H1 (cell line): ENCODE measurements at regions not wholly inside any gene's neighbourhood (a gene's known extent, or its start where the extent isn't known, plus 50 kb on each side); places are given as distances from the start of the nearest gene placed in this dataset.

Experiments used
- CTCF ChIA-PET: fragments of 300-600 bp; sonication (Branson Sonifier 250); formaldehyde crosslinking; loops from one replicate; lab custom pipeline; 2021; ENCODE audit not compliant: partially characterized antibody; lab: Charles Lee
- POLR2A ChIA-PET: fragments of 300-600 bp; sonication (Branson Sonifier 250); formaldehyde crosslinking; loops from one replicate; lab custom pipeline; 2021; ENCODE audit warnings: inconsistent platforms; ENCODE audit not compliant: partially characterized antibody; lab: Charles Lee
- DNase-seq, 2 experiments: peaks; one replicate each; pipeline versions ENCODE4 v3.0.0 to v3.0.0-alpha.2; 2010 to 2022; ENCODE audit warnings: low spot score in 2 of 2, low read depth in 1 of 2, mixed read lengths in 1 of 2
- FAIRE-seq: peaks from 2 replicates; lab custom pipeline; 2011; peaks lifted over from hg19 to GRCh38; lab: Jason Lieb, UNC
- H2AFZ ChIP-seq: 2 replicates; pipeline ENCODE4 v1.8.1; 2012; ENCODE audit warnings: low read length, inconsistent platforms
- H2AK5ac ChIP-seq: 2 replicates; pipeline ENCODE4 v1.6.1; 2013; ENCODE audit warnings: low read depth, low read length
- H2BK120ac ChIP-seq: replicated peaks from 2 replicates; pipeline ENCODE3; 2013; ENCODE audit warnings: low read depth, low read length, inconsistent platforms
- H2BK12ac ChIP-seq: 2 replicates; pipeline ENCODE4 v1.6.1; 2013; ENCODE audit warnings: low read depth, low read length
- H2BK15ac ChIP-seq: 2 replicates; pipeline ENCODE4 v1.6.1; 2013; ENCODE audit warnings: low read length
- H2BK20ac ChIP-seq: 2 replicates; pipeline ENCODE4 v1.6.1; 2013; ENCODE audit warnings: low read length
- H2BK5ac ChIP-seq: 2 replicates; pipeline ENCODE4 v1.6.1; 2013; ENCODE audit warnings: low read depth, low read length
- H3K14ac ChIP-seq: 2 replicates; pipeline ENCODE4 v1.6.1; 2013; ENCODE audit warnings: inconsistent platforms; ENCODE audit not compliant: insufficient read length
- H3K18ac ChIP-seq: 2 replicates; pipeline ENCODE4 v1.6.1; 2013; ENCODE audit warnings: low read length; ENCODE audit errors: extremely low read depth
- H3K23ac ChIP-seq: 2 replicates; pipeline ENCODE4 v1.6.1; 2013; ENCODE audit warnings: inconsistent platforms; ENCODE audit not compliant: insufficient read length
- H3K23me2 ChIP-seq: 2 replicates; pipeline ENCODE4 v1.6.1; 2013; ENCODE audit warnings: low read depth, low read length
- H3K27ac ChIP-seq: 2 replicates; pipeline ENCODE4 v1.6.1; 2011; ENCODE audit warnings: low read depth, low read length, inconsistent platforms
- H3K27me3 ChIP-seq, 4 experiments: replicated peaks in 1 of 4; 1 replicate in 1 of 4; 2 replicates in 3 of 4; pipeline versions ENCODE4 v1.6.1 to v1.8.1; 2011 to 2013; ENCODE audit warnings: low read length in 3 of 4, mild to moderate bottlenecking in 3 of 4, inconsistent platforms in 2 of 4, mixed read lengths in 2 of 4, moderate library complexity in 1 of 4; ENCODE audit not compliant: control insufficient read depth in 3 of 4, insufficient read depth in 3 of 4; ENCODE audit errors: extremely low read depth in 1 of 4
- H3K36me3 ChIP-seq, 4 experiments: 2 replicates each; pipeline versions ENCODE4 v1.6.1 to v1.8.1; 2011 to 2013; ENCODE audit warnings: mild to moderate bottlenecking in 4 of 4, low read length in 3 of 4, moderate library complexity in 2 of 4, control low read depth in 1 of 4, inconsistent platforms in 1 of 4; ENCODE audit not compliant: insufficient read depth in 4 of 4, control insufficient read depth in 2 of 4
- H3K4ac ChIP-seq: replicated peaks from 2 replicates; pipeline ENCODE3; 2013; ENCODE audit warnings: low read length, low read depth, mixed read lengths, inconsistent platforms; ENCODE audit not compliant: insufficient read length
- H3K4me1 ChIP-seq, 4 experiments: replicated peaks in 1 of 4; 1 replicate in 1 of 4; 2 replicates in 3 of 4; pipeline versions ENCODE4 v1.6.1 to v1.8.1; 2011 to 2013; ENCODE audit warnings: low read length in 3 of 4, inconsistent platforms in 2 of 4, mixed read lengths in 1 of 4; ENCODE audit not compliant: insufficient read depth in 4 of 4, control insufficient read depth in 3 of 4
- H3K4me2 ChIP-seq, 2 experiments: 2 replicates each; pipeline versions ENCODE4 v1.6.1 to v1.8.1; 2011 to 2013; ENCODE audit warnings: low read depth in 2 of 2, low read length in 2 of 2, control low read depth in 1 of 2, inconsistent platforms in 1 of 2, mild to moderate bottlenecking in 1 of 2; ENCODE audit not compliant: insufficient read depth in 1 of 2
- H3K4me3 ChIP-seq, 4 experiments: fragments of 200-600, 300-600 bp in 1 of 4; sonication (generic), shearing (Covaris generic), sonication (Bioruptor Twin) in 1 of 4; 2 replicates each; pipeline versions ENCODE4 v1.5.1 to v1.8.1; 2011 to 2016; ENCODE audit warnings: low read length in 4 of 4, low read depth in 3 of 4, control low read depth in 2 of 4, inconsistent platforms in 2 of 4, mild to moderate bottlenecking in 2 of 4, mixed read lengths in 1 of 4, moderate library complexity in 1 of 4; ENCODE audit not compliant: insufficient read depth in 2 of 4; ENCODE audit errors: extremely low read depth in 1 of 4
- H3K56ac ChIP-seq: replicated peaks from 2 replicates; pipeline ENCODE3; 2013; ENCODE audit warnings: low read depth, mild to moderate bottlenecking, mixed read lengths, low read length, inconsistent platforms; ENCODE audit not compliant: insufficient read length
- H3K79me1 ChIP-seq: 2 replicates; pipeline ENCODE4 v1.6.1; 2013; ENCODE audit warnings: low read depth, low read length, control low read depth
- H3K79me2 ChIP-seq, 2 experiments: 2 replicates each; pipeline versions ENCODE4 v1.6.1 to v1.8.1; 2012 to 2013; ENCODE audit warnings: low read length in 2 of 2, mild to moderate bottlenecking in 2 of 2, inconsistent platforms in 1 of 2; ENCODE audit not compliant: insufficient read depth in 2 of 2, control insufficient read depth in 1 of 2
- H3K9ac ChIP-seq, 4 experiments: replicated peaks in 1 of 4; 1 replicate in 1 of 4; 2 replicates in 3 of 4; pipeline versions ENCODE4 v1.6.1 to v1.8.1; 2011 to 2013; ENCODE audit warnings: low read depth in 3 of 4, low read length in 3 of 4, control low read depth in 2 of 4, mild to moderate bottlenecking in 2 of 4, moderate library complexity in 2 of 4, inconsistent platforms in 1 of 4; ENCODE audit errors: extremely low read depth in 1 of 4
- H3K9me3 ChIP-seq, 2 experiments: 2 replicates each; pipeline versions ENCODE4 v1.6.1 to v1.8.1; 2012 to 2013; ENCODE audit warnings: mild to moderate bottlenecking in 2 of 2, moderate library complexity in 2 of 2, control low read depth in 1 of 2, inconsistent platforms in 1 of 2, low read depth in 1 of 2, low read length in 1 of 2, mixed read lengths in 1 of 2; ENCODE audit not compliant: insufficient read depth in 2 of 2
- H4K20me1 ChIP-seq, 2 experiments: replicated peaks in 1 of 2; 2 replicates each; pipeline versions ENCODE3 to v1.8.1; 2011 to 2013; ENCODE audit warnings: inconsistent platforms in 2 of 2, low read length in 2 of 2, mild to moderate bottlenecking in 1 of 2; ENCODE audit not compliant: insufficient read depth in 2 of 2, control insufficient read depth in 1 of 2
- H4K5ac ChIP-seq: 2 replicates; pipeline ENCODE4 v1.6.1; 2013; ENCODE audit warnings: low read length, low read depth, mixed read lengths, inconsistent platforms; ENCODE audit not compliant: insufficient read length
- H4K8ac ChIP-seq: 2 replicates; pipeline ENCODE4 v1.8.0; 2013; ENCODE audit warnings: mild to moderate bottlenecking, moderate library complexity, low read length, inconsistent platforms; ENCODE audit not compliant: insufficient read depth; ENCODE audit errors: extremely low read depth
- H4K91ac ChIP-seq: replicated peaks from 2 replicates; pipeline ENCODE3; 2013; ENCODE audit warnings: low read length, mixed read lengths, inconsistent platforms; ENCODE audit not compliant: insufficient read length
- EP300 ChIP-seq, 2 experiments: IDR thresholded peaks; 1 replicate in 1 of 2; 2 replicates in 1 of 2; pipeline ENCODE4 v1.6.1; 2011 to 2012; ENCODE audit warnings: low read depth in 2 of 2, low read length in 2 of 2, mild to moderate bottlenecking in 2 of 2, borderline replicate concordance in 1 of 2, inconsistent platforms in 1 of 2, moderate library complexity in 1 of 2
- EZH2 ChIP-seq: fragments of 200-600 bp; sonication (generic); IDR thresholded peaks from 2 replicates; pipeline ENCODE4 v1.7.1; 2012; ENCODE audit warnings: low read depth, mild to moderate bottlenecking, moderate library complexity, low read length, inconsistent platforms; ENCODE audit not compliant: severe bottlenecking
- KDM4A ChIP-seq: IDR thresholded peaks from one replicate; pipeline ENCODE4 v1.7.1; 2012; ENCODE audit warnings: low read depth, mild to moderate bottlenecking, moderate library complexity, low read length, inconsistent platforms; ENCODE audit not compliant: severe bottlenecking
- RAD21 ChIP-seq, 2 experiments: IDR thresholded peaks in 1 of 2; conservative IDR thresholded peaks in 1 of 2; 2 replicates each; pipeline ENCODE4 v1.6.1; 2011; ENCODE audit warnings: low read depth in 2 of 2, low read length in 2 of 2, improper control_type of control experiment in 1 of 2, inconsistent platforms in 1 of 2, mild to moderate bottlenecking in 1 of 2, moderate library complexity in 1 of 2
- RNF2 ChIP-seq: fragments of 200-900, 300-1000 bp; sonication (generic); IDR thresholded peaks from 2 replicates; pipeline ENCODE4 v1.7.1; 2016; ENCODE audit warnings: borderline replicate concordance, low read depth, mild to moderate bottlenecking, antibody characterized with exemption, low read length; ENCODE audit not compliant: poor library complexity, severe bottlenecking; ENCODE audit errors: missing control alignments
- RXRA ChIP-seq: IDR thresholded peaks from 2 replicates; pipeline ENCODE4 v1.6.1; 2011; ENCODE audit warnings: low read depth, mild to moderate bottlenecking, low read length, moderate library complexity; ENCODE audit not compliant: insufficient read depth
- SIN3A ChIP-seq, 2 experiments: IDR thresholded peaks in 1 of 2; conservative IDR thresholded peaks in 1 of 2; 2 replicates each; pipeline ENCODE4 v1.6.1; 2011 to 2012; ENCODE audit warnings: low read length in 2 of 2, improper control_type of control experiment in 1 of 2, low read depth in 1 of 2, mild to moderate bottlenecking in 1 of 2
- SIX5 ChIP-seq: IDR thresholded peaks from 2 replicates; pipeline ENCODE4 v1.6.1; 2011; ENCODE audit warnings: mild to moderate bottlenecking, low read depth, low read length
- SRF ChIP-seq: IDR thresholded peaks from 2 replicates; pipeline ENCODE4 v1.6.1; 2011; ENCODE audit warnings: mild to moderate bottlenecking, low read depth, low read length, moderate library complexity
- TCF12 ChIP-seq: IDR thresholded peaks from 2 replicates; pipeline ENCODE4 v1.6.1; 2011; ENCODE audit warnings: low read depth, mild to moderate bottlenecking, low read length
- WGBS, 2 experiments: shearing (Covaris generic) in 1 of 2; methylation state at CpG; one replicate each; pipeline versions ENCODE4 v1.1.6 to v1.1.7; 2013 to 2015; ENCODE audit warnings: low lambda C conversion rate in 2 of 2, mixed read lengths in 2 of 2, inconsistent platforms in 1 of 2, low coverage in 1 of 2, missing lambda C conversion rate in 1 of 2; ENCODE audit not compliant: insufficient replicate concordance in 2 of 2, insufficient coverage in 1 of 2, insufficient read length in 1 of 2; ENCODE audit errors: extremely low coverage in 1 of 2, missing lambda C conversion rate in 1 of 2; 5-methylcytosine and 5-hydroxymethylcytosine counted together
- TF ChIP-seq, protein P1 (sequence below), 3 experiments: IDR thresholded peaks; 1 replicate in 2 of 3; 2 replicates in 1 of 3; pipeline versions ENCODE4 v1.5.1 to v1.6.1; 2011; ENCODE audit warnings: low read length in 3 of 3, mild to moderate bottlenecking in 3 of 3, inconsistent platforms in 2 of 3, low read depth in 1 of 3, moderate library complexity in 1 of 3; ENCODE audit not compliant: insufficient read depth in 1 of 3; ENCODE audit errors: control extremely low read depth in 1 of 3

DNA sequence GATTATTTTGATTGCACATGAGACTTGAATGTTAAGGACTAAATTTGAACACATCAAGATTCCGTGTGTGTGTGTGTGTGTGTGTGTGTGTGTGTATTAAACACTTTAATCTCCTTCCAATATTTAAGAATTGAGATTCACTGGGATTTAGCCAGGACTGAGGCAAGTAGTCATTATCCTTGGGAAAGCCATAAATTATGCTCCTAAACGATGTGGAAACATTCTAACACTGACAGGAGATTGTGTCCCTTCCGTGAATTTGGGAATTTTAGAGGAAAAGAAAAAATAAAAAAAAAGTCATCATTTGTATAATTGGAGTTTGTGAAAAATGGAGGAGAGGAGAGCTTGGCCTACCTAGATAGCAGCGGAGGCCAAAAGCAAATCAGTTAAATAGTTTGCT, 212.9 kb downstream of the DUSP6 start:
- H3K4ac ChIP-seq: no peak overlapping the region
- no peaks in the 10 kb centered on the region for H3K79me2 ChIP-seq
- no peaks in the 10 kb centered on the region for H3K27me3 ChIP-seq
- no peak for FAIRE-seq
- H2BK5ac ChIP-seq: no peak overlapping the region
- no peaks in the 10 kb centered on the region for H3K9me3 ChIP-seq
- H3K79me1 ChIP-seq: no peaks in the 10 kb centered on the region
- no peak overlapping the region for H4K5ac ChIP-seq
- H2BK120ac ChIP-seq: no peak overlapping the region
- H2BK15ac ChIP-seq: no peak overlapping the region
- CTCF ChIA-PET: no interaction called here
- H3K18ac ChIP-seq: no peak overlapping the region
- no peak overlapping the region for H2BK20ac ChIP-seq
- no peak overlapping the region for H2BK12ac ChIP-seq
- POLR2A ChIA-PET: no interaction called here
- no peak overlapping the region for H4K91ac ChIP-seq
- H4K8ac ChIP-seq: no peak overlapping the region
- WGBS, 2 experiments: 96% methylated on average over 4 of the region's 4 CpGs; no CpG with 5 or more reads in 1 of the 2 experiments
- H3K36me3 ChIP-seq: no peaks in the 10 kb centered on the region
- H3K27ac ChIP-seq: no peak overlapping the region
- H2AFZ ChIP-seq: no peak overlapping the region
- no peak overlapping the region for H2AK5ac ChIP-seq
- no peak overlapping the region for H3K56ac ChIP-seq
- no peaks in the 10 kb centered on the region for H3K23me2 ChIP-seq
- no peak overlapping the region for H3K9ac ChIP-seq
- H3K4me3 ChIP-seq: no peak overlapping the region
- H3K23ac ChIP-seq: no peak overlapping the region
- no peaks in the 10 kb centered on the region for H3K4me1 ChIP-seq
- H3K14ac ChIP-seq: no peak overlapping the region
- no peaks in the 10 kb centered on the region for H4K20me1 ChIP-seq
- H3K4me2 ChIP-seq: no peak overlapping the region
- DNase-seq: no peak
- TF ChIP-seq RXRA (no peak), EP300 (IDR thresholded peaks at IDR 0.05; ENCODE audit: borderline replicate concordance in 1 of 2, low read depth in 2 of 2, low read length in 2 of 2) (no peak), KDM4A (no peak), SIX5 (no peak), TCF12 (no peak), EZH2 (no peak), SRF (no peak), RAD21 (IDR thresholded peaks at IDR 0.05 in 1 of 2, conservative IDR thresholded peaks at IDR 0.05 in 1 of 2; ENCODE audit: low read depth in 2 of 2, low read length in 2 of 2) (no peak), RNF2 (no peak), SIN3A (conservative IDR thresholded peaks at IDR 0.05 in 1 of 2, IDR thresholded peaks at IDR 0.05 in 1 of 2; ENCODE audit: low read depth in 1 of 2, low read length in 2 of 2) (no peak)
- TF ChIP-seq, protein P1, sequence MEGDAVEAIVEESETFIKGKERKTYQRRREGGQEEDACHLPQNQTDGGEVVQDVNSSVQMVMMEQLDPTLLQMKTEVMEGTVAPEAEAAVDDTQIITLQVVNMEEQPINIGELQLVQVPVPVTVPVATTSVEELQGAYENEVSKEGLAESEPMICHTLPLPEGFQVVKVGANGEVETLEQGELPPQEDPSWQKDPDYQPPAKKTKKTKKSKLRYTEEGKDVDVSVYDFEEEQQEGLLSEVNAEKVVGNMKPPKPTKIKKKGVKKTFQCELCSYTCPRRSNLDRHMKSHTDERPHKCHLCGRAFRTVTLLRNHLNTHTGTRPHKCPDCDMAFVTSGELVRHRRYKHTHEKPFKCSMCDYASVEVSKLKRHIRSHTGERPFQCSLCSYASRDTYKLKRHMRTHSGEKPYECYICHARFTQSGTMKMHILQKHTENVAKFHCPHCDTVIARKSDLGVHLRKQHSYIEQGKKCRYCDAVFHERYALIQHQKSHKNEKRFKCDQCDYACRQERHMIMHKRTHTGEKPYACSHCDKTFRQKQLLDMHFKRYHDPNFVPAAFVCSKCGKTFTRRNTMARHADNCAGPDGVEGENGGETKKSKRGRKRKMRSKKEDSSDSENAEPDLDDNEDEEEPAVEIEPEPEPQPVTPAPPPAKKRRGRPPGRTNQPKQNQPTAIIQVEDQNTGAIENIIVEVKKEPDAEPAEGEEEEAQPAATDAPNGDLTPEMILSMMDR (IDR thresholded peaks at IDR 0.05; ENCODE audit: control extremely low read depth in 1 of 3, insufficient read depth in 1 of 3, low read depth in 1 of 3, low read length in 3 of 3): no peak
